HFF-Myc (cell line): ENCODE measurements at regions not wholly inside any gene's neighbourhood (a gene's known extent, or its start where the extent isn't known, plus 50 kb on each side); places are given as distances from the start of the nearest gene placed in this dataset.
"Not testable (repeated sequence)": the region's sequence is repeated elsewhere in the genome, so short reads cannot be mapped to it uniquely, and the experiment has no call there.

Experiments
- DNase-seq: peaks from one replicate; pipeline ENCODE4 v3.0.0-alpha.2; 2011; ENCODE audit warnings: low read depth; ENCODE audit errors: extremely low read depth
- H3K4me3 ChIP-seq: replicated peaks from 2 replicates; pipeline ENCODE4 v1.5.1; 2011; ENCODE audit warnings: low read depth, mild to moderate bottlenecking, control low read depth, low read length
- CTCF ChIP-seq: IDR thresholded peaks from 2 replicates; pipeline ENCODE4 v1.5.1; 2012; ENCODE audit warnings: mild to moderate bottlenecking, low read depth, low read length, control low read depth; ENCODE audit errors: missing control alignments

GRCh38 chr6:23851522-23851921, 274.5 kb upstream of the NRSN1 start:
- no peak for TF ChIP-seq CTCF
- no peak overlapping the region for H3K4me3 ChIP-seq
- no peak for DNase-seq

- DNase-seq, H3K4me3 ChIP-seq: not testable (repeated sequence)
These were observed 272.4 kb upstream of the NRSN1 start for GRCh38 chr6:23853566-23854133.

- not testable (repeated sequence) for DNase-seq, H3K4me3 ChIP-seq
These were observed 271.9 kb upstream of the NRSN1 start for GRCh38 chr6:23854154-23854553.

GRCh38 chr6:23855497-23856116, 270.4 kb upstream of the NRSN1 start:
- H3K4me3 ChIP-seq, result no peak overlapping the region
- no peak for DNase-seq
- no peak for TF ChIP-seq CTCF

- no peak for DNase-seq
- H3K4me3 ChIP-seq, result no peak overlapping the region
- TF ChIP-seq CTCF, result no peak
These were observed 255.5 kb upstream of the NRSN1 start for GRCh38 chr6:23870496-23870895.

- H3K4me3 ChIP-seq, result no peak overlapping the region
- no peak for DNase-seq
- no peak for TF ChIP-seq CTCF
These were observed 252.9 kb upstream of the NRSN1 start for GRCh38 chr6:23873161-23873560.

GRCh38 chr6:23875006-23875405, 251.0 kb upstream of the NRSN1 start:
- TF ChIP-seq CTCF, result no peak
- H3K4me3 ChIP-seq, result no peak overlapping the region
- no peak for DNase-seq

- DNase-seq, result no peak
- no peak overlapping the region for H3K4me3 ChIP-seq
- no peak for TF ChIP-seq CTCF
These were observed 246.2 kb upstream of the NRSN1 start for GRCh38 chr6:23879816-23880215.
